ENCODE measurements at regions not wholly inside any gene's neighbourhood (a gene's known extent, or its start where the extent isn't known, plus 50 kb on each side); places are given as distances from the start of the nearest gene placed in this dataset.

DNA sequence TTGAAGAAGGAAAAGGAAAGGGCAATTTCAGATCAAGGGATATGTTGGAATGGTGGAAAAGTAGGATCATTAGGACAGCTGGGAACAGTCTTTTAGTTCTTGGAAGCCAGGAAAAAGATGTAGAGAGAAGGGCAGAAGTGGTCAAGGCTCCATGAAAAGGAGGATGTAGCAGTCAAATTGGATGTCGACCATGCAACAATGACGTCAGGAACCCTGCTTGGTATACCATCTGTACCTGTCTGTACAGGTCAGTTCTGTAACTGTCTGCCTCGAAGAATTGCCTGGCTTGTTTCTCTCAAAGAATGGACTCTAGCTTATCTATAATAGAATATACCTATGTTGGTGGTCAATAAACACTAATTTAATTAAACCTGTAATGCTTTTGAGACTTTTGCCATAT, 157.8 kb upstream of the SGO1 start:
- ATAC-seq (no peak), DNase-seq (ENCODE audit: low spot score) (no peak)
- TF ChIP-seq CREM (CRISPR knock-in tag; IDR thresholded peaks at IDR 0.05), result no peak
- TF ChIP-seq ZNF121 (CRISPR knock-in tag; IDR thresholded peaks at IDR 0.05), result no peak
- TF ChIP-seq, protein P1, sequence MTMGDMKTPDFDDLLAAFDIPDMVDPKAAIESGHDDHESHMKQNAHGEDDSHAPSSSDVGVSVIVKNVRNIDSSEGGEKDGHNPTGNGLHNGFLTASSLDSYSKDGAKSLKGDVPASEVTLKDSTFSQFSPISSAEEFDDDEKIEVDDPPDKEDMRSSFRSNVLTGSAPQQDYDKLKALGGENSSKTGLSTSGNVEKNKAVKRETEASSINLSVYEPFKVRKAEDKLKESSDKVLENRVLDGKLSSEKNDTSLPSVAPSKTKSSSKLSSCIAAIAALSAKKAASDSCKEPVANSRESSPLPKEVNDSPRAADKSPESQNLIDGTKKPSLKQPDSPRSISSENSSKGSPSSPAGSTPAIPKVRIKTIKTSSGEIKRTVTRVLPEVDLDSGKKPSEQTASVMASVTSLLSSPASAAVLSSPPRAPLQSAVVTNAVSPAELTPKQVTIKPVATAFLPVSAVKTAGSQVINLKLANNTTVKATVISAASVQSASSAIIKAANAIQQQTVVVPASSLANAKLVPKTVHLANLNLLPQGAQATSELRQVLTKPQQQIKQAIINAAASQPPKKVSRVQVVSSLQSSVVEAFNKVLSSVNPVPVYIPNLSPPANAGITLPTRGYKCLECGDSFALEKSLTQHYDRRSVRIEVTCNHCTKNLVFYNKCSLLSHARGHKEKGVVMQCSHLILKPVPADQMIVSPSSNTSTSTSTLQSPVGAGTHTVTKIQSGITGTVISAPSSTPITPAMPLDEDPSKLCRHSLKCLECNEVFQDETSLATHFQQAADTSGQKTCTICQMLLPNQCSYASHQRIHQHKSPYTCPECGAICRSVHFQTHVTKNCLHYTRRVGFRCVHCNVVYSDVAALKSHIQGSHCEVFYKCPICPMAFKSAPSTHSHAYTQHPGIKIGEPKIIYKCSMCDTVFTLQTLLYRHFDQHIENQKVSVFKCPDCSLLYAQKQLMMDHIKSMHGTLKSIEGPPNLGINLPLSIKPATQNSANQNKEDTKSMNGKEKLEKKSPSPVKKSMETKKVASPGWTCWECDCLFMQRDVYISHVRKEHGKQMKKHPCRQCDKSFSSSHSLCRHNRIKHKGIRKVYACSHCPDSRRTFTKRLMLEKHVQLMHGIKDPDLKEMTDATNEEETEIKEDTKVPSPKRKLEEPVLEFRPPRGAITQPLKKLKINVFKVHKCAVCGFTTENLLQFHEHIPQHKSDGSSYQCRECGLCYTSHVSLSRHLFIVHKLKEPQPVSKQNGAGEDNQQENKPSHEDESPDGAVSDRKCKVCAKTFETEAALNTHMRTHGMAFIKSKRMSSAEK (CRISPR knock-in tag; IDR thresholded peaks at IDR 0.05; ENCODE audit: borderline replicate concordance), result no peak
- Mint-ChIP-seq H3K36me3 (no peaks in the 10 kb centered on the region; the same call in 1 of the 2 replicates), H3K27ac (no peak overlapping the region), H3K27me3 (ENCODE audit: low read depth) (no peaks in the 10 kb centered on the region), H3K9me3 (peaks cover 9% of the 10 kb centered on the region), H3K4me1 (peaks cover 47% of the 10 kb centered on the region), H3K4me3 (no peak overlapping the region)
- ChIA-PET POLR2A (no interaction called here), CTCF (no interaction called here)

- Mint-ChIP-seq H3K27ac (peak overlapping the region; percentile 5), H3K36me3 (no peaks in the 10 kb centered on the region; the same call in 1 of the 2 replicates), H3K9me3 (peaks cover 9% of the 10 kb centered on the region), H3K27me3 (ENCODE audit: low read depth) (no peaks in the 10 kb centered on the region), H3K4me3 (0 out of 2 replicates have a peak overlapping the region, but pooled peaks have one; percentile 0), H3K4me1 (peaks cover 55% of the 10 kb centered on the region)
- DNase-seq (ENCODE audit: low spot score), result peak; percentile 76
- ATAC-seq, result peak; percentile 75
- TF ChIP-seq, protein P2, sequence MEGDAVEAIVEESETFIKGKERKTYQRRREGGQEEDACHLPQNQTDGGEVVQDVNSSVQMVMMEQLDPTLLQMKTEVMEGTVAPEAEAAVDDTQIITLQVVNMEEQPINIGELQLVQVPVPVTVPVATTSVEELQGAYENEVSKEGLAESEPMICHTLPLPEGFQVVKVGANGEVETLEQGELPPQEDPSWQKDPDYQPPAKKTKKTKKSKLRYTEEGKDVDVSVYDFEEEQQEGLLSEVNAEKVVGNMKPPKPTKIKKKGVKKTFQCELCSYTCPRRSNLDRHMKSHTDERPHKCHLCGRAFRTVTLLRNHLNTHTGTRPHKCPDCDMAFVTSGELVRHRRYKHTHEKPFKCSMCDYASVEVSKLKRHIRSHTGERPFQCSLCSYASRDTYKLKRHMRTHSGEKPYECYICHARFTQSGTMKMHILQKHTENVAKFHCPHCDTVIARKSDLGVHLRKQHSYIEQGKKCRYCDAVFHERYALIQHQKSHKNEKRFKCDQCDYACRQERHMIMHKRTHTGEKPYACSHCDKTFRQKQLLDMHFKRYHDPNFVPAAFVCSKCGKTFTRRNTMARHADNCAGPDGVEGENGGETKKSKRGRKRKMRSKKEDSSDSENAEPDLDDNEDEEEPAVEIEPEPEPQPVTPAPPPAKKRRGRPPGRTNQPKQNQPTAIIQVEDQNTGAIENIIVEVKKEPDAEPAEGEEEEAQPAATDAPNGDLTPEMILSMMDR (IDR thresholded peaks at IDR 0.05), result peak; percentile 90
- TF ChIP-seq RELA (CRISPR knock-in tag; IDR thresholded peaks at IDR 0.05; ENCODE audit: borderline replicate concordance) (no peak), MYBL2 (CRISPR knock-in tag; IDR thresholded peaks at IDR 0.05) (no peak)
- ChIA-PET POLR2A (no interaction called here), CTCF (no interaction called here)
Observed at GRCh38 chr3:20340324-20340928, 154.4 kb upstream of the SGO1 start.

DNA sequence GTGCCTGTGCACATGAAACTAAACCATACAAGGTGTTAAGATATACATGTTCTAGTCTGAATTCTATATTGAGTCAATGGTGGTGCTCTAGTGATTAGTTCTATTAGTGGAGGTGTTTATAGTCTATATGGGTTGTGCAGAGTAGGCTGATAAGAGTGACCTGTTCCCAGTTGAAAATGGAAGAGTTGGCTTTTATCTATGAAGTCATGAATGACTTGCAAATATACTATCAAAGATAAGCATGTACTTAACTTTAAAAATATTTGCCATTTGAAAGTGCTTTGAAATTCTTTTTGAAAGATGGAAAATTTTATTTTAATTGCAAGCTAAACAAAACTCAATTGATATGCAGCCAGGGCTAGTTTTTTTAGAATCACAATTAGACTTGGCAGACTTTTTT, 150.6 kb upstream of the SGO1 start:
- no peaks in the 10 kb centered on the region for H3K27me3 Mint-ChIP-seq (ENCODE audit: low read depth)
- DNase-seq (ENCODE audit: low spot score), result no peak
- H3K9me3 Mint-ChIP-seq, result 0 out of 2 replicates have a peak, but pooled peaks cover 2% of the 10 kb centered on the region
- TF ChIP-seq SOX15 (CRISPR knock-in tag; IDR thresholded peaks at IDR 0.05) (no peak), FOXJ3 (CRISPR knock-in tag; IDR thresholded peaks at IDR 0.05; ENCODE audit: borderline replicate concordance) (no peak), HMGXB4 (CRISPR knock-in tag; IDR thresholded peaks at IDR 0.05) (no peak), GTF2I (CRISPR knock-in tag; conservative IDR thresholded peaks at IDR 0.05) (no peak)
- TF ChIP-seq, protein P3, sequence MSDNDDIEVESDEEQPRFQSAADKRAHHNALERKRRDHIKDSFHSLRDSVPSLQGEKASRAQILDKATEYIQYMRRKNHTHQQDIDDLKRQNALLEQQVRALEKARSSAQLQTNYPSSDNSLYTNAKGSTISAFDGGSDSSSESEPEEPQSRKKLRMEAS (CRISPR knock-in tag; IDR thresholded peaks at IDR 0.05), result no peak
- TF ChIP-seq, protein P4, sequence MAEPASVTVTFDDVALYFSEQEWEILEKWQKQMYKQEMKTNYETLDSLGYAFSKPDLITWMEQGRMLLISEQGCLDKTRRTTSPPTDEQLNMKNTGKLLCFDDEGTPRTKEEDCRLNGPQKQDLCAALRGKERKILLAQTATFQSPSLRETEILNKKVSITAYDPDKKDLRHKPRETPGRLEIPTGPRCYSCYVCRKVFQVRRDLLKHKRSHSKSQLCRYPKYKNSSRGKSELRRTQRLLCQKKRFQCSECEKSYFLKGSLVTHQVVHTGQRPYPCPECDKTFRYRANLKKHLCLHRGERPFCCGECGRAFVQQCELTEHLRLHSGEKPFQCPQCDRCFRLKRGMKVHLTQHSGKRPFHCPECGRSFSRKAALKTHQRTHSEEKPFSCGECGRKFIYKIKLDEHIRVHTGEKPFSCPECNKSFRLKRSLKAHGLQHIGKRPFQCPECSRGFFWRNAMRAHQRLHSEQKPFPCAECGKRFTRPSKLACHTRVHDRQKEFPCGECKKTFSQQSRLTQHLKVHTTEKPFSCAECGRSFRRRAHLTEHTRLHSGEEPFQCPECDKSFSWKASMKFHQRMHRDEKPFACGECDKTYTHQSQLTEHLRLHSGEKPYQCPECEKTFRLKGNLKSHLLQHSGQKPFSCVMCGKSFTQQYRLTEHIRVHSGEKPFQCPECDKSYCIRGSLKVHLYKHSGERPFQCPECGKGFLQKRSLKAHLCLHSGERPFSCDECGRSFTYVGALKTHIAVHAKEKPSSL (CRISPR knock-in tag; conservative IDR thresholded peaks at IDR 0.05), result no peak
- ChIA-PET POLR2A (no interaction called here), CTCF (no interaction called here)
- peaks cover 25% of the 10 kb centered on the region for H3K4me1 Mint-ChIP-seq
- H3K36me3 Mint-ChIP-seq, result no peaks in the 10 kb centered on the region
- no peak overlapping the region for H3K4me3 Mint-ChIP-seq
- no peak overlapping the region for H3K27ac Mint-ChIP-seq
- ATAC-seq, result no peak
